Calu3 (cell line): ENCODE measurements at regions not wholly inside any gene's neighbourhood (a gene's known extent, or its start where the extent isn't known, plus 50 kb on each side); places are given as distances from the start of the nearest gene placed in this dataset.

ENCODE experiments used
- BruUV-seq: library from RNA; stranded (reverse); fragments of 400-500 nt; replicated peaks from 2 replicates; lab custom pipeline; 2021; lab: Mats Ljungman, UMichigan
- CTCF ChIA-PET: fragments of 300-600 bp; sonication (Branson Sonifier 250); formaldehyde crosslinking; loops from one replicate; lab custom pipeline; 2022; ENCODE audit warnings: antibody characterized with exemption; lab: Charles Lee
- DNase-seq: peaks from one replicate; pipeline ENCODE4 v3.0.0; 2022
- H3K27ac Mint-ChIP-seq: one replicate; pipeline ENCODE4 v1.8.0; 2022; ENCODE audit warnings: mixed read lengths; ENCODE audit not compliant: unreplicated experiment
- H3K27me3 Mint-ChIP-seq: one replicate; pipeline ENCODE4 v1.8.0; 2022; ENCODE audit warnings: mixed read lengths; ENCODE audit not compliant: unreplicated experiment
- H3K36me3 Mint-ChIP-seq: one replicate; pipeline ENCODE4 v1.8.0; 2022; ENCODE audit warnings: mild to moderate bottlenecking, moderate library complexity, mixed read lengths; ENCODE audit not compliant: insufficient read depth, unreplicated experiment
- H3K4me1 Mint-ChIP-seq: one replicate; pipeline ENCODE4 v1.8.0; 2022; ENCODE audit warnings: mild to moderate bottlenecking, low read depth, mixed read lengths; ENCODE audit not compliant: unreplicated experiment
- H3K4me3 Mint-ChIP-seq: one replicate; pipeline ENCODE4 v1.8.0; 2022; ENCODE audit warnings: mild to moderate bottlenecking, low read depth, moderate library complexity, mixed read lengths; ENCODE audit not compliant: unreplicated experiment
- H3K9me3 Mint-ChIP-seq: one replicate; pipeline ENCODE4 v1.8.0; 2022; ENCODE audit warnings: low read depth, mixed read lengths; ENCODE audit not compliant: unreplicated experiment
- intact Hi-C: fragments of 100-400 bp; cut with micrococcal nuclease; formaldehyde crosslinking; loops from one replicate; pipeline ENCODE4 v1.10.0; 2022; ENCODE audit not compliant: unreplicated experiment
- TF ChIP-seq, protein P1 (sequence below): fragments of 200-600 bp; IDR thresholded peaks from one replicate; pipeline ENCODE4 v1.8.0; 2022; ENCODE audit warnings: antibody characterized with exemption; ENCODE audit not compliant: unreplicated experiment

GRCh38 chr2:138177693-138178092 lies 213.4 kb downstream of the HNMT start:
- Mint-ChIP-seq H3K4me3 (no peak overlapping the region), H3K9me3 (peaks cover 3% of the 10 kb centered on the region), H3K27me3 (no peaks in the 10 kb centered on the region), H3K27ac (no peak overlapping the region), H3K4me1 (peaks cover 25% of the 10 kb centered on the region), H3K36me3 (no peaks in the 10 kb centered on the region)
- DNase-seq, result no peak
- CTCF ChIA-PET, result no interaction called here
- intact Hi-C loops, result no loop called here
- TF ChIP-seq, protein P1, sequence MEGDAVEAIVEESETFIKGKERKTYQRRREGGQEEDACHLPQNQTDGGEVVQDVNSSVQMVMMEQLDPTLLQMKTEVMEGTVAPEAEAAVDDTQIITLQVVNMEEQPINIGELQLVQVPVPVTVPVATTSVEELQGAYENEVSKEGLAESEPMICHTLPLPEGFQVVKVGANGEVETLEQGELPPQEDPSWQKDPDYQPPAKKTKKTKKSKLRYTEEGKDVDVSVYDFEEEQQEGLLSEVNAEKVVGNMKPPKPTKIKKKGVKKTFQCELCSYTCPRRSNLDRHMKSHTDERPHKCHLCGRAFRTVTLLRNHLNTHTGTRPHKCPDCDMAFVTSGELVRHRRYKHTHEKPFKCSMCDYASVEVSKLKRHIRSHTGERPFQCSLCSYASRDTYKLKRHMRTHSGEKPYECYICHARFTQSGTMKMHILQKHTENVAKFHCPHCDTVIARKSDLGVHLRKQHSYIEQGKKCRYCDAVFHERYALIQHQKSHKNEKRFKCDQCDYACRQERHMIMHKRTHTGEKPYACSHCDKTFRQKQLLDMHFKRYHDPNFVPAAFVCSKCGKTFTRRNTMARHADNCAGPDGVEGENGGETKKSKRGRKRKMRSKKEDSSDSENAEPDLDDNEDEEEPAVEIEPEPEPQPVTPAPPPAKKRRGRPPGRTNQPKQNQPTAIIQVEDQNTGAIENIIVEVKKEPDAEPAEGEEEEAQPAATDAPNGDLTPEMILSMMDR, result no peak
- no TSS peak for BruUV-seq

DNA sequence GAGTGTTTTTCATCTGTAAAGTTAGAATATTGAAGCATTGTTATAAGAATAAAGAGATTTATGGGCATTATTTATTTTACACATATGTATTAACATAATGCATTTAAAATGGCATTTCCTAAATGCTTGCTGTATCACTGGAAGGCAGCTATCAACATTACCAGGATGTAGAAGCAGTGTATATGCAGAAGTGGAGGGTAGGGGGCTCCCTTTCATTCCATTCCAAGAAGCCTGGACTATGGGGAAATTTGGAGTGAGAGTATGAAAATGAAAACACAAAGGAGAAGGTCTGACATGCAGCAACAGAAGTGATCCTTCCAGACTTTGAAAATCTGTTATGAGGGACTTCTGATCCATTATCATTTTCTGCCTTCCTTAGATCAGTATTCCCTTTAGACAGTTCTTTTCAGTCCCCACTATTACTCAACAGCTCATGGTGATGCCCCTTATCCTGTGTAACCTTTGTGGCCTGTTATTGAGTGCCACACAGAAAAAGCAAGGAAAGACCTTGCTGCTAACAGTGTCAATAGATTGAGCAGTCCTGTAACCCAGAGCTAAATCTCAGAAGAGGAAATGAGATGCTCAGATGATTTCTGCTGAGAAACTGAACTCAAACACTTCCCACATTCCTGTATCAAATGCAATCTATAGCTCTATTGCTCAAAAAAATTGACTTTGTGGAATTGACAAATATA lies 216.6 kb downstream of the HNMT start:
- H3K4me3 Mint-ChIP-seq, result no peak overlapping the region
- H3K9me3 Mint-ChIP-seq, result no peaks in the 10 kb centered on the region
- no peaks in the 10 kb centered on the region for H3K27me3 Mint-ChIP-seq
- H3K27ac Mint-ChIP-seq, result no peak overlapping the region
- TF ChIP-seq, protein P1, result no peak
- H3K4me1 Mint-ChIP-seq, result peaks cover 24% of the 10 kb centered on the region
- BruUV-seq, result no TSS peak
- no peaks in the 10 kb centered on the region for H3K36me3 Mint-ChIP-seq
- intact Hi-C loops, result loop anchor here (1.0 kb wide), 1 partner anchor 193 kb away; no protein-coding TSS in a partner anchor
- peak; percentile 7 for DNase-seq
- CTCF ChIA-PET, result interaction anchor here (0.5 kb wide), 1 partner anchor 81 kb away, joined by 3 read pairs; no protein-coding TSS in a partner anchor

DNA sequence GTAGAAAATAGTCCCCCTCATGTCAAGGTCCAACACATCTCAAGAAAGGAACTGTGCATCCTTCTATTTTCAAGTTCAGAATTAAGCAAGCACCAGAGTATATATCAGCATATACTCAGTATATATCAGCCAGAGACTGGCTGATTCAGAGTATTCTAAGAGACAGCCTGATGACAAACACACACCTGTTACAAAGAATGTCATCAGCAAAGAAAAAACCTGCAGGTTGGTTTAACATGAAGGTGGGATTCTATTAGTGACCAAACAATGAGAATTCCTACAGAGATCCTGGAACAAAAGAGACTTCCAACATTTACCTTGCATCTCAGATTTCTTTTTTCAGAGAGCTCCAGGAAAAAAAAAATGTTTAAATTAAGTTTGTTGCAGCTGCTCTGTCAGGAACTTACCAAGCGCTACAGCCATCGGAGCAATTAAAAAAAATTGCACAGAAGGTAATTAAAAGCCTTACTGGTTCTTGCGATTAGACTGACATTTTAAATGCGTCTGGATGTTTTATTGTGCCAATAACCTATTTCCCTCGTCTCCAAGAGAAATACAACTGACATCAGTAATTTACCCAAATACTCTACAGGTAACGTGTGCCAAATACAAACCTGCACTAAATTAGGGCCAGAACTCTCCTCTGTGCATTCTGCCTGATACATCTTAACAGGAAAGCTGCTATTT lies 218.1 kb downstream of the HNMT start:
- no peak overlapping the region for H3K4me3 Mint-ChIP-seq
- no peaks in the 10 kb centered on the region for H3K27me3 Mint-ChIP-seq
- TF ChIP-seq, protein P1, result no peak
- CTCF ChIA-PET, result no interaction called here
- peaks cover 9% of the 10 kb centered on the region for H3K4me1 Mint-ChIP-seq
- H3K36me3 Mint-ChIP-seq, result no peaks in the 10 kb centered on the region
- H3K27ac Mint-ChIP-seq, result no peak overlapping the region
- intact Hi-C loops, result no loop called here
- no peak for DNase-seq
- no TSS peak for BruUV-seq
- no peaks in the 10 kb centered on the region for H3K9me3 Mint-ChIP-seq

DNA sequence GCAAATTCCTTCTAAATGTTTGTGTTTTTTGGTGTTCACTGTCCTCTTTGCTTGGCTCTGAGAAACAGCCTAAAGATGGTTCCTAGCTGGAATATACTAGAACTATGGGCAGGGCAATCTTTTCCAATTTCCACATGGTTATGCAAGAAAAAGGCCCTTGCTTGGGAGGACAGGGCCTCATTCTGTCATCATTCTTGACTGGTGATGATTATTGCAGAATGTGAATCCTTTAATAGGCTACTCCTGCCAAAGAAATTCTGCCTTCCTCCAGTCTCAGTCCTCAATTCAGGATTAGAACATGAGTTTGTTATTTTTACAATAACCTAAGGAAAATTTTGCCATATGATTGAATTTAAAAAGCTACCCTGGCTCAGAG lies 218.7 kb downstream of the HNMT start:
- TF ChIP-seq, protein P1, result no peak
- no peaks in the 10 kb centered on the region for H3K36me3 Mint-ChIP-seq
- no peak overlapping the region for H3K27ac Mint-ChIP-seq
- BruUV-seq, result no TSS peak
- no peak for DNase-seq
- intact Hi-C loops, result no loop called here
- no peaks in the 10 kb centered on the region for H3K9me3 Mint-ChIP-seq
- H3K4me1 Mint-ChIP-seq, result peaks cover 4% of the 10 kb centered on the region
- no peaks in the 10 kb centered on the region for H3K27me3 Mint-ChIP-seq
- CTCF ChIA-PET, result no interaction called here
- H3K4me3 Mint-ChIP-seq, result no peak overlapping the region
